ENCODE measurements at regions not wholly inside any gene's neighbourhood (a gene's known extent, or its start where the extent isn't known, plus 50 kb on each side); places are given as distances from the start of the nearest gene placed in this dataset.

DNA sequence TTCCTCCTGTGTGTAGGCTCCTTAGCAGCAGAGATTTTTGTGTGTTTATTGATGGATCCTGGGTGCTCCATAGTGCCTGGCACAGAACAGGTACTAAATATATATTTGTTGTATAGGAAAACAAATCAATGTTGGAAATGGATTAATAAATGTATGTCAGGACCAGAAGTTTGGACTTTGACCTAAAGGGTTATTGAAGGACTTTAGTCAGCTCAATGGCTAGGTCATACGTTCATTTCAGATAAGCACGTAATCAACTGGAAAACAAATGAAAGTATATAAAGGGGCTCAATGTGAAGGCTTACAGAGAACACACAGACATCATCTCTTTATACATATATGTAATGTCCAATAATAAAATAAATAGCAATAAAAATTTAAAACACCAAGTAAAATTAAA, 56.2 kb upstream of the PALM2AKAP2 start:
- Histone ChIP-seq H3K4me2 (ENCODE audit: control insufficient read depth, extremely low read depth, insufficient read depth, low read depth, low read length) (no peak overlapping the region), H3K9me1 (ENCODE audit: control insufficient read depth, extremely low read depth, insufficient read depth, low read length) (no peaks in the 10 kb centered on the region), H3K4me1 (ENCODE audit: control insufficient read depth, extremely low read depth, insufficient read depth, low read length) (no peaks in the 10 kb centered on the region), H3K9ac (ENCODE audit: control insufficient read depth, extremely low read depth, insufficient read depth, low read length) (no peak overlapping the region), H2AFZ (ENCODE audit: control insufficient read depth, low read length) (no peak overlapping the region), H3K9me3 (ENCODE audit: control insufficient read depth, low read depth, low read length) (no peaks in the 10 kb centered on the region), H3K36me3 (ENCODE audit: control insufficient read depth in 2 of 2, extremely low read depth in 1 of 2, insufficient read depth in 2 of 2, low read length in 2 of 2) (no peaks in the 10 kb centered on the region), H3K4me3 (ENCODE audit: control insufficient read depth in 2 of 3, extremely low read depth in 1 of 3, insufficient read depth in 2 of 3, low read depth in 1 of 3, low read length in 3 of 3) (no peak overlapping the region), H3K27me3 (ENCODE audit: control insufficient read depth, extremely low read depth, insufficient read depth, low read length) (peaks cover 12% of the 10 kb centered on the region), H3K27ac (ENCODE audit: control insufficient read depth, insufficient read depth, low read length) (no peak overlapping the region), H4K20me1 (ENCODE audit: control insufficient read depth, extremely low read depth, insufficient read depth, low read length) (no peaks in the 10 kb centered on the region), H3K79me2 (ENCODE audit: control insufficient read depth, insufficient read depth, low read length) (no peaks in the 10 kb centered on the region)
- FAIRE-seq (no peak), DNase-seq (ENCODE audit: low read depth, low spot score) (no peak)
- TF ChIP-seq, protein P1, sequence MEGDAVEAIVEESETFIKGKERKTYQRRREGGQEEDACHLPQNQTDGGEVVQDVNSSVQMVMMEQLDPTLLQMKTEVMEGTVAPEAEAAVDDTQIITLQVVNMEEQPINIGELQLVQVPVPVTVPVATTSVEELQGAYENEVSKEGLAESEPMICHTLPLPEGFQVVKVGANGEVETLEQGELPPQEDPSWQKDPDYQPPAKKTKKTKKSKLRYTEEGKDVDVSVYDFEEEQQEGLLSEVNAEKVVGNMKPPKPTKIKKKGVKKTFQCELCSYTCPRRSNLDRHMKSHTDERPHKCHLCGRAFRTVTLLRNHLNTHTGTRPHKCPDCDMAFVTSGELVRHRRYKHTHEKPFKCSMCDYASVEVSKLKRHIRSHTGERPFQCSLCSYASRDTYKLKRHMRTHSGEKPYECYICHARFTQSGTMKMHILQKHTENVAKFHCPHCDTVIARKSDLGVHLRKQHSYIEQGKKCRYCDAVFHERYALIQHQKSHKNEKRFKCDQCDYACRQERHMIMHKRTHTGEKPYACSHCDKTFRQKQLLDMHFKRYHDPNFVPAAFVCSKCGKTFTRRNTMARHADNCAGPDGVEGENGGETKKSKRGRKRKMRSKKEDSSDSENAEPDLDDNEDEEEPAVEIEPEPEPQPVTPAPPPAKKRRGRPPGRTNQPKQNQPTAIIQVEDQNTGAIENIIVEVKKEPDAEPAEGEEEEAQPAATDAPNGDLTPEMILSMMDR (optimal IDR thresholded peaks at IDR 0.05 in 1 of 3, IDR thresholded peaks at IDR 0.05 in 1 of 3, conservative IDR thresholded peaks at IDR 0.05 in 1 of 3; ENCODE audit: extremely low read depth in 1 of 3, insufficient read depth in 2 of 3, low read length in 3 of 3): no peak
- no peak for TF ChIP-seq EZH2 (IDR thresholded peaks at IDR 0.05; ENCODE audit: low read length)
- dilution Hi-C loops (cut with MboI; ENCODE audit: extremely low pct_ligation_motif_present, low sequenced_read_pairs): no loop called here

- Histone ChIP-seq H3K4me2 (ENCODE audit: control insufficient read depth, extremely low read depth, insufficient read depth, low read depth, low read length) (no peak overlapping the region), H3K27ac (ENCODE audit: control insufficient read depth, insufficient read depth, low read length) (no peak overlapping the region), H3K9me1 (ENCODE audit: control insufficient read depth, extremely low read depth, insufficient read depth, low read length) (no peaks in the 10 kb centered on the region), H3K9ac (ENCODE audit: control insufficient read depth, extremely low read depth, insufficient read depth, low read length) (no peak overlapping the region), H3K4me1 (ENCODE audit: control insufficient read depth, extremely low read depth, insufficient read depth, low read length) (peaks cover 10% of the 10 kb centered on the region), H2AFZ (ENCODE audit: control insufficient read depth, low read length) (no peak overlapping the region), H3K36me3 (ENCODE audit: control insufficient read depth in 2 of 2, extremely low read depth in 1 of 2, insufficient read depth in 2 of 2, low read length in 2 of 2) (no peaks in the 10 kb centered on the region), H3K27me3 (ENCODE audit: control insufficient read depth, extremely low read depth, insufficient read depth, low read length) (peaks cover 12% of the 10 kb centered on the region), H3K4me3 (ENCODE audit: control insufficient read depth in 2 of 3, extremely low read depth in 1 of 3, insufficient read depth in 2 of 3, low read depth in 1 of 3, low read length in 3 of 3) (no peak overlapping the region), H3K9me3 (ENCODE audit: control insufficient read depth, low read depth, low read length) (no peaks in the 10 kb centered on the region), H3K79me2 (ENCODE audit: control insufficient read depth, insufficient read depth, low read length) (no peaks in the 10 kb centered on the region), H4K20me1 (ENCODE audit: control insufficient read depth, extremely low read depth, insufficient read depth, low read length) (no peaks in the 10 kb centered on the region)
- TF ChIP-seq, protein P1 (optimal IDR thresholded peaks at IDR 0.05 in 1 of 3, IDR thresholded peaks at IDR 0.05 in 1 of 3, conservative IDR thresholded peaks at IDR 0.05 in 1 of 3; ENCODE audit: extremely low read depth in 1 of 3, insufficient read depth in 2 of 3, low read length in 3 of 3): no peak
- no peak for TF ChIP-seq EZH2 (IDR thresholded peaks at IDR 0.05; ENCODE audit: low read length)
- dilution Hi-C loops (cut with MboI; ENCODE audit: extremely low pct_ligation_motif_present, low sequenced_read_pairs): no loop called here
- DNase-seq (ENCODE audit: low read depth, low spot score) (no peak), FAIRE-seq (no peak)
Observed at GRCh38 chr9:109725460-109725859, 54.5 kb upstream of the PALM2AKAP2 start.
